GM18519 (cell line): ENCODE measurements at regions not wholly inside any gene's neighbourhood (a gene's known extent, or its start where the extent isn't known, plus 50 kb on each side); places are given as distances from the start of the nearest gene placed in this dataset.
"Not testable (repeated sequence)": the region's sequence is repeated elsewhere in the genome, so short reads cannot be mapped to it uniquely, and the experiment has no call there.

Source experiments
- ATAC-seq: cut with Tn5 transposase; IDR thresholded peaks from one replicate; pipeline ENCODE4 v1.9.1; 2021; ENCODE audit warnings: mild to moderate bottlenecking, moderate library complexity; ENCODE audit not compliant: unreplicated experiment, low FRiP score

DNA sequence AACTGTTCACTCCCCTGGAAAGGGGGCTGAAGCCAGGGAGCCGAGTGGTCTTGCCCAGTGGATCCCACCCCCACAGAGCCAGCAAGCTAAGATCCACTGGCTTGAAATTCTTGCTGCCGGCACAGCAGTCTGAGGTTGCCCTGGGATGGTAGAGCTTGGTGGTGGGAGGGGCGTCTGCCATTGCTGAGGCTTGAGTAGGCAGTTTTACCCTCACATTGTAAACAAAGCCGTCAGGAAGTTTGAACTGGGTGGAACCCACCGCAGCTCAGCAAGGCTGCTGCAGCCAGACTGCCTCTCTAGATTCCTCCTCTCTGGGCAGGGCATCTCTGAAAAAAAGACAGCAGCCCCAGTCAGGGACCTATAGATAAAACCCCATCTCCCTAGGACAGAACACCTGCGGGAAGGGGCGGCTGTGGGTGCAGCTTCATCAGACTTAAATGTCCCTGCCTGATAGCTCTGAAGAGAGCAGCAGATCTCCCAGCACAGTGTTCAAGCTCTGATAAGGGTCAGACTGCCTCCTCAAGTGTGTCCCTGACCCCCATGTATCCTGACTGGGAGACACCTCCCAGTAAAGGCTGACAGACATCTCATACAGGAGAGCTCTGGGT is 140.0 kb upstream of the C1GALT1 start:
- ATAC-seq: not testable (repeated sequence)

DNA sequence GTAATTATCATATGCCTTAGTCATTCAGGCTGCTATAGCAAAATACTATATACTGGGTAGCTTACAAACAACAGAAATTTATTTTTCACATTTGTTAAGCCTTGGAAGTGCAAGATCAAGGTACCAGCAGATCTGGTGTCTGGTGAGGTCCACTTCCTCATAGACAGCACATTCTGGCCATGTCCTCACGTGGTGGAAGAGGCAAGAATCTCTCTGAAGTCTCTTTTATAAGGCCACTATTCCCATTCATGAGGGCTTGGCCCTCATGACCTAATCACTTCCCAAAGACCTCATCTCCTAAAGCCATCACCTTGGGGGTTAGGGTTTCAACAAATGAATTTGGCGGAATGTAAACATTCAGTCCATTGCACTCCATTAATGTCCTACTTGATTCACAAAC is 137.5 kb upstream of the C1GALT1 start:
- no peak for ATAC-seq

DNA sequence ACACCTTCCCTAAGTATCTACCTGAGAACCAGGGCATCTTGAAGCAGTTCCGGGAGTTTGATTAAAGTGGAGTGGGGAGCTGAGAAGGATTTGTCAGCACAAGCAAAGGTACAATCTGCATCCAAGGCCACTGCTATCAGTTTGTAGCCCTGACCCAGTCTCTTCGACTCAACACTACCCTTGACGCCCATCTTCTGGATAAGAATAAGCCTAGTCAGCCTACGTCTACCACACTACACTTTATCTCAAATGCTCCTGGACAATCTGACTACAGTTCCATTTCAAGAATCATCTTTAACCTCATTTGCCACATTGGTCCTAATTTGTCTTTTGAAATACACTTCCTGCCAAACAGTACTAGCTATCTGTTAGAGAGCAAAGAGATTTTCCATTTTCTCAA is 134.1 kb upstream of the C1GALT1 start:
- no peak for ATAC-seq

DNA sequence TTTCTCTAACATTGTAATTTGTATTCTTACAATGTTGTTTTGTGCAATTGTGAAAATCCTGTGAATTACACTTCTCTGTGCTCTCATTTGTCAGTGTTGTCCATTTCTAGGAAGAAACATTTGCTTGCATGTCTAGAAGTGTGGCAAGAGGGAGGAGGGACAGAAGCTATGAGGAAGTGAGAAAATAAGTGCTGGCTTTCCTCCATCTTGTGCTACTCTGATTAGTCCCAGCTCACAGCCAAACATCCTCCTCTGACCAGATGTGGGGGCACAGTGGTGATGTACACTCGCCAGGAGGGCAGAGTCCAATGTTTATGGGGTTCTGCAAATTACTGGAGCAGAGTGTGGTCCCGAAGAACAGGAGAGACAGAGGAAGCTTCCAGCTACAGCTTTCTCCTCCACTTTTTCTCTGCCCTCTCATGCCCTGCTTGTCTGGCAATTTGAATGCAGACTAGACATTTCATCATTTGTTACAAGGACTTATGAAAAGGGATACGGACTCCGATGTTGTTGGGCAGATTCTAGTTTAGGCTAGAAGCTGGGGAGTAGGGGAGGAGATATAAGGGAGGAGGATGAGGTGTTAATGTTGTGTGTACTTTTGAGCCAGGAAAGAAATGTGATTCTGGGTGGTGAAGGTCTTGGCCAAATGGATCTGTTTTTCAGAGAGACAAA is 131.0 kb upstream of the C1GALT1 start:
- peak; percentile 61 for ATAC-seq

DNA sequence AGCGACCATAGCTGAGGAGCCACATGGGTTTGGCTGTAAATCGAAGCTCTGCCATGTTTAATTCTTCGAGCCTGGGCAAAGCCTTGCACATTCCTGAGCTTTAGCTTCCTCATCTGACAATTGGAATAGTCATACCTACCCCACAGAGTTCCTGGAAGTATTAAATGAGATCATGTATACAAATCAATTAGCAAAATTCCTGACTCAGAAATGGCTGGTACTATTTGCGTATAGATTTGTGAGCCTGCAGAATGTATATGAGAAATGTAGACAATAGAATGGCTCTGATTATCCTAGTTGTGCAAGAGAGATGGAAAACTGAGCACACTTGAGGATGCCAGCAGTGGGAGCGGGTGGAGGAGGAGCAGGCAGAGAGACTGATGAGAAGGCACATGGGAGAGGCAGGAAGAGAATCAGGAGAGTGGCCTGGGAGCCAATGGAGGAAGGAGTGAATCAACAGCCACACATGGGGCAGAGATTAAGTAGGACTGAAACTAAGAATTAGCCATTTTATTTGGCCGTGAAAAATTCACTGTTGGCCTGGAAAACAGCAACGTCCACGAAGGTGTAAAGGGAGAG is 128.0 kb upstream of the C1GALT1 start:
- ATAC-seq: no peak

DNA sequence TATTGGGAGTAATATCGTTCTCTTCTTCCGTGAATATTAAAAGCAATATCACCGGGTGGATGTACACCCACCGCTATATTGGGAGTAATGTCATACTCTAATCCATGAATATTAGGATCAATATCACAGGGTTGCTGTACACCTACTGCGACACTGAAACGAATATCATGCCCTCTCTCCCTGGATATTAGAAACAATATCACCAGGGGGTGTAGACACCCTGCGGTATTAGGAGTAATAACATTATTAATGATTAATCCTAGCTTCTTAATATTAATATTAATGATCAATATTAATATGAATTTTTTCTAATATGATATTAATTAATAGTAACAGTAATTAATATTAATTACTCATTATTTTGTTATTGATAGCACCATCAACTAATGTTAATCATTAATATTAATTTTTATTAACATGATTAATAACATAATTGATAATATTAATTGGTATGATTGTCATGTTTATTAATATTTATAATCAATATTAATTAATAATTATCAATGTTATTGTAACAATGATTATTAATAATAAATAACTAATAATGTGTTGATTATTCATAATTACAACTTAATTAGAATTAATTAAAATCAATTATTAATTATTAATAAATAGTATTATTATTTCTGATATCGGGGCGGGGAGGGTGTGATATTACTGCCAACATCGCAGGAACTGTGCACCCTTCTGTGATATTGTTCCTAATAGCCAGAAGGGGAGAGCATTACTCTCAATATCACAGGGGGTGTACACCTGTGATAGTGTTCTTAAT is 121.3 kb upstream of the C1GALT1 start:
- ATAC-seq: no peak

DNA sequence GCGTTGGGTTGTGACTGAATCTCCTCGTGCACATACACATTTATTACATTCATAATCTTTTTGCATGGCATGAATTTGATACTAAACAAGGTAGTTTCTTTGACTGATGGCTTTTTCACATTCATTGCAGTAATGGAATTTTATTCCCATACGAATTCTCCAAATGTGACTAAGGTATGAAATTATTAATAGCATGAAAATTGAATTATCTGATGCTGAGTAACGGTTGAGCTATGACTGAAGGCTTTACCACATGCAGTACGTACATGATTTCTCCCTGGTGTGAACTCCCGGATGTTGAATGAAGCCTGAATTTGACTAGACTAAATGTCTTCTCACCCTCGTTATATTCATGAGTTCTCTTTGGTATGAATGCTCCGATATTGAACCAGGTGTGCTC is 104.4 kb upstream of the C1GALT1 start:
- no peak for ATAC-seq

DNA sequence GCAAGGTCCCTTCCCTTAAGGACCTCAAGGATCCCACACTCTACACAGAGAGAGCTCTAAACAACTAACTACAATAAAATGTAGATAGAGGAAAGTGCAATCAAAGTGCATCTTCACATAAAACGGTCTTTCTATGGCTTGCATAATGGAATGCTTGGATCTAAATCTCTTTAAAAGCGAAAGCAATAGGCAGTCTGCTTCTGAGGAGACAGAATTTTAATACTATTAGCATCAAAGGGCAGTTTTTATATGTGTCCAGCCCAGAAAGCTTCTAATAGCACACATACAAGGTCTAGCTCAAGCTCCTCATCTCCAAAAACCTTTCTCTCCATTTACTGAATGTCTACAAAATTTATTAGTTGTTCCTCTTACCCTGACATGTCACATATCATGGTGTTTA is 101.5 kb upstream of the C1GALT1 start:
- no peak for ATAC-seq

DNA sequence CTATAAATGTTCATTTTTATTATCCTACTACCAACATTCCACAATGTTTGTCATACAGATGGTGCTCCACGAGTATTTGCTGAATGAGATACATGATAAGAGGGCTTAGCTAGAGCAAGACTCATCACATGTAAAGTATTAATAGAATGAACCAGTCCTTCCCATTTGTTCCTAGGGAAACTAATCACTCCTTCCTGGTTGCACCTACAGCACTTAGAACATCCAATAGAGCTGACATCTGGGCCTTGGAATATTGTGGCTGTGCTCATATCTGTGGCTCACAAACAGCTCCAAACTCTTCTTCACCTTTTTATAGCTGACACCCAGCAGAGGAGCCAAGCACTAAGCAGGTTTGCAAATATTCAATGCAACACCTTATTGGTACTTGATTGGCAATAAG is 91.9 kb upstream of the C1GALT1 start:
- ATAC-seq: no peak

DNA sequence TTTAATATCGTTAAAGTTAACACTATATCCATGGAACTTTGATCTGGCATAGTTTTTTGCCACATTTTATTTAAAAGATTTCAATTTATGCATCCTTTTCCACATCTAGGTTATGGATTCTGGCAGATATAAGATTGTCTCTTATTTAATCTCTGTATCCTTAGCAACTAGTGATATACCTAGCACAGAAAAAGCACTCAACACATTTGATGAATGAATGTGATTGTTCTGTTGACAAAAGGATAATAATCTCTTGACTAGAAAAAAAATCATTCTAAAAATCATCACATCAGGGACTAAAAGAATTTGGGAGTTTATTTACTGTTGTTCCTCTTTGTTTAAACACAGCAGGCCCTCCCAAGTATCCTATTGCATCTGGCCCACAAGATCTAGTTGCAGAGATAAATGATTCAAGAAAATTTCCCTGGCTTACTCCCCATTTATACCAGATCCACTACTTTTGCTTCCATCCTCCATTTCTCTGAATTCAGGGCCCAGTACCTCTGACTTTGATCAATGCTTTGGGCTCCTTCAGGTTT is 84.0 kb upstream of the C1GALT1 start:
- no peak for ATAC-seq

DNA sequence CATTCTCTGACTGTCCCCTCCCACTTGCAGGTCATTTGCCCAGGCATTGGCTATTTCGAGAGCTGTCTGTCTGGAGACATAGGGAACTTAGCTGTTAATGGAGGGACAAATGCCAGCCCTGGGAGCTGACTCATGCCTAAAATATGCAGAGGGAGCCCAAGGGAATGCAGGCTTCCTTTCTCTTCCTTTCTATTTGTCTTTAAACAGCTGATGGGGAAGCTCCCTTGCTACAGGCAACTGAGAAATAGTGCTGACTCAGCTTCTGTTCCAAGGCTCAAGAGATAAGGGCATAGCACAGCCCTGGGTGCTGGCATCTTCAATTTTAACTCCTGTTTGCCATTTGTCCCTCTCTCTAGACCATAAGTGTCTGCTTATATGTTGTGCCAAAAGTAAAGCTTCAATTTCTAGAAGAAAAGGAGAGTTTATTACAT is 82.7 kb upstream of the C1GALT1 start:
- ATAC-seq: no peak

DNA sequence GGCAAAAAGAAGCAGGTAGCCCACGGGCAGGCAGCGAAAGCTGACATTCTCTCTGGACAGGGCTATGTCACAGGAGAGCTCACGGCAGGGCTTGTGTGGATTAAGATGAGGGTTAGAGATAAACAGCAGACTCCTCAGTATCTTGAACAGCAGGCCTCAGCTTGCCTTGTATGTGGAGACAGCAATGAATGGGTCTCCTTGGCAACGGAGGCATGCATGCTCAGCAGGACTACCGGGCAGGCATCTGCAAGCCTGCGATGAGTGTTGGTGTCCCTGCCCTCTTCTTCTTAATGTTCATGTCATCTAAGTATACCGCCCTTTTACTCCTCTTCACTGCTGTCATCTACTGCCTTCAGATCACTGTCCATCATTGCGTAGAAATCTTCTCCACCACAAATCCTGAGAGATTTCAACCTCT is 81.9 kb upstream of the C1GALT1 start:
- ATAC-seq: no peak

DNA sequence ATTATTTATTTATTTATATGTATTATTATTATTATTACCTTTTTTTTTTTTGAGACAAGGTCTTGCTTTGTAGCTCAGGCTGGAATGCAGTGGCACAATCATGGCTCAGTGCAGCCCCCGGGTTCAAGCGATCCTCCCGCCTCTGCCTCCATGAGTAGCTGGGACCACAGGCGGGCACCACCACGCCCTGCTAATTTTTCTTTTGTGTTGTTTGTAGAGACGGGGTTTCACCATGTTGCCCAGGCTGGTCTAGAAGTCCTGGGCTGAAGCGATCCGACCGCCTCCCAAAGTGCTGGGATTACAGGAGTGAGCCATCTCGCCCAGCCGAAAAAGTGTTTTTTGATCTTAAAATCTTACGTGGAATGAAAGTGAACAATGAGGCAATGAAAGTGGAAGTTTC is 79.4 kb upstream of the C1GALT1 start:
- ATAC-seq: no peak

DNA sequence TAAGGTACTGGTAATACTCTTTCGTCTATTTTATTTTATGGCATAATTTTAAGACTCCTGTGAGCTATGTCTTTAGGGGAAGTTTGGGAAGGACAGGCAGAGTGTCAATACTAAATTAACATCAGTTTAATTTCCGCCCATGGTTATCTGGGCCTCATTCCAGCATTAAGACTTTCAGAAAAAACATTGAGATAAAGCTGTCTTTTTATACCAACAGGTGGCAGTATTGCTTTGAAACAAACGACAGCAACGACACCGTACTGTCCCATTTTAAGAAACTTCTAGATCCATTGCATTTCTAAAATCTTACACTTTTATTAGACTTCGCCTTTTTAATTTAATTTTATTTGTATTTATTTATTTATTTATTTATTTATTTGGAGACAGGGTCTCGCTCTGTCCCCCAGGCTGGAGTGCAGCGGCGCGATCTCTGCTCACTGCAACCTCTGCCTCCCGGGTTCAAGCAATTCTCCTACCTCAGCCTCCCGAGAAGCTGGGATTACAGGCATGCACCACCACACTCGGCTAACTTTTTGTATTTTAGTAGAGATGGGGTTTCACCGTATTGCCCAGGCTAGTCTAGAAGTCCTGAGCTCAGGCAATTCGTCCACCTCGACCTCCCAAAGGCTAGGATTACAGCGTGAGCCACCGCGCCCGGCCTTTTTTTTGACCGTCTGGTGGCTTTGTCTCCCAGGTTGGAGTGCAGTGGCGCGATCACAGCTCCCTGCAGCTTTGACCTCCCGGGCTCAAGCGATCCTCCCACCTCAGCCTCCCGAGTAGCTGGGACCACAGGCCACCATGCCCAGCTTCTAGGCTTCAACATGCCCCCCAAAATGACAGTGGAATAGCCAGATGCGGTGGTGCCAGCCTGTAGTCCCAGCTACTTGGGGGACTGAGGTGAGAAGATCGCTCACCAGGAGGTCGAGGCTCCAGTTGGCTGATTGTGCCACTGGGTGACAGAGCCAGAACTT is 78.7 kb upstream of the C1GALT1 start:
- peak; percentile 54 for ATAC-seq

DNA sequence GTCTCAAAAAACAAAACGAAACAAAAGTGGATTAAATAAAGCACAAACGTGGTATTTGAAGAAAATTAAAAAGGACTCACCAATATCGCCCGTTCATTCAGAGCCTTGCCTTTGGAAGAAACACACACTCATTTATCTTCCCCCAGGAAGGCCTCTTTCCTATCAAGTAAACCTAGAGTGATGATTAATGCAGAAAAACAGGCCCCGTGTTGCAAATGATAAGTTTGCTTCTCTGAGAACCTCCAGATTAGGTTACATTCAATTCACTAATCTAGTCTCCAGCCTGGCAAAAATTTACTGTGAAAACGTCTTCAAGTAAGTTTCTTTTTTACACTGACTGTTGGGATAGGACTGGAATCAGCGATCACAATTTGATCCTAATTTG is 78.0 kb upstream of the C1GALT1 start:
- ATAC-seq: no peak

DNA sequence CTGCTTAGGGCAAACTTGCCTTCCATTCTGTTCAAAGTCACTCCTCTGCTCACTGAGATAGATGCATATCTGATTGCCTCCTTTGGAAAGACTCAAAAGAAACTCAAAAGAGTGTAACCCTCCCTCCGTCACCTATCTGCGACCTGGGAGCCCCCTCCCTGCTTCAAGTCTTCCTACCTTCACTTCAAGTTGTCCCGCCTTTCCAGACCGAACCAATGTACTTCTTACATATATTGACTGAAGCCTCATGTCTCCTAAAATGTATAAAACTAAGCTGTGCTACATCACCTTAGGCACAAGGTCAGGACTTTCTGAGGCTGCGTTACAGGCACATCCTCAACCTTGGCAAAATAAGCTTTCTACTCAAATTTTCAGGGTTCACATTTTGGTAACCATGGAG is 77.4 kb upstream of the C1GALT1 start:
- ATAC-seq: no peak

DNA sequence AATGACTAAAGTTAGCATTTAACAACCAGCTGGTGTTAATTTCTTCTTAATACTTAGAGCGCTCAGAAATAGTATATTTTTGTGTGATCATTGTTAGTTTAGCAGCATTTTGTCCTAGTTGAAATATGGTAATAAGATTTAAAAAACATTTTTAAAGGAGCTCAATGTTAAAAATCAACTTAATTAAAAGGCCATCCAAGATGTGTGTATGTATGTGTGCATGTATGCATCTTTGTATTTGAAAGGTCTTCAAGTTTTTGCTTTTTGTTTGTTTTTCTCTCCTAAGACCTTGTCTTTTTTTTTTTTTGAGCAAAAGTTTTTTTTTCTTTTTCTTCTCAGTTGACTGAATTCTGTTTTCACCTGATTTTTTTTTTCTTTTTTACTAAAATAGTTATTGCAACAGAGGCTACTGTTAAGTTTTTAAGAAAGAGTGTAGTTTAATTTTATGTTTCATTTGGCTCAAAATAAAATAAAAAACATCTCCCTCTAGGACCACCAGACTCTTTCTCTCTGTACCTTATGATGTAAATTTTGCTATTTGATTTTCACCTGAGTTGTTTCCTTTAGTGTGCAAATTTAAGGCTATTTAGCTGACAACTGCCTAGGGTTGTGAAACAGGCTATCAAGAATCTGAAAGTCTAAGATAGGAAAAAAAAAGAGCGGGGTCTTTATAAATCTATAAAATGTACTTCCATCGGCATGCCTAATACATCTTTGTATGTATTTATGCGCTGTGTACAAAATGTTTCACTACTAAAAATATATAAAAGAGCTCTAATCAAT is 76.4 kb upstream of the C1GALT1 start:
- no peak for ATAC-seq

DNA sequence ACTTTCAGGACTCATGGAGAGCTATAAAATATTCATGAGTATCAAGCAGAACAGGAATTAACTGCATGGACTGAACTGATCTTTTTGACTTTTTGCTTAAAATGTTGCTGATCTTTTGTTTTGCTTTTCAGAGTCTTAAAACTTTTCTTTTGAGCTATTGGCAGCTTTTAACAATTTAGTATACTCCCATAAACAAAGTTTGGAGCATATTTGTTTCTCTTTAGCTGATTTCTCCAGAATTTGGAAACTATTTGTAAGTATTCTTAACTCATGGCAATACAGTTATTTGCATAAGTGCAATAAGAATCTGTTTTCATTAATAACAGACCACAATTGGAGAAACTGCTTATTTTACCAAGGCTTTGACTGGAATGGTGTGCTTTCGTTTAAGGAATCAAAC is 73.4 kb upstream of the C1GALT1 start:
- ATAC-seq: no peak

DNA sequence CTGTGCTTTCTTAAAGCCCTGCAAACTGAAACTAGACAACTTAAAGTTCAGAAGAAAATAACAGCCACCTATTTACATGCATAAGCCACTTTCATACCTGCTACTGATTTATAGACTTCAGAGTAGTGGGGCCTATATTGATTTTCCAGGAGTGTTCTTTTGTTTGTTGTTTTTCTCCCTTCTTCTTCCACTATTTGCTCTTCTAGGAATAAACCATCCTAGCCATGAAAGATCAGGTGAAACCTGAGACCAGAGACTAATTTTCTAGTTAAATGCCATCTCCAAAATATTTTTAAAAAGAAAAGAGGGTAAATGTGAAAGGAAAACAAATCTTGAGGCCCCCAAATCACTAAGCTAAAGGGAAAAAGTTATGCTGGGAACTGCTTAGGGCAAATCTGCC is 72.4 kb upstream of the C1GALT1 start:
- ATAC-seq: no peak
